22Rv1 (cell line): ENCODE measurements at regions not wholly inside any gene's neighbourhood (a gene's known extent, or its start where the extent isn't known, plus 50 kb on each side); places are given as distances from the start of the nearest gene placed in this dataset.

ENCODE experiments used
- H3K27ac ChIP-seq: fragments of 450-650 bp; 2 replicates; pipeline ENCODE4 v1.5.1; 2017
- ZFX ChIP-seq: fragments of 450-650 bp; IDR thresholded peaks from 2 replicates; pipeline ENCODE4 v1.6.1; 2017; ENCODE audit warnings: antibody characterized with exemption, borderline replicate concordance
- TF ChIP-seq, protein P1 (sequence below): fragments of 450-650 bp; IDR thresholded peaks from 2 replicates; pipeline ENCODE4 v1.5.1; 2017; ENCODE audit warnings: mild to moderate bottlenecking

DNA sequence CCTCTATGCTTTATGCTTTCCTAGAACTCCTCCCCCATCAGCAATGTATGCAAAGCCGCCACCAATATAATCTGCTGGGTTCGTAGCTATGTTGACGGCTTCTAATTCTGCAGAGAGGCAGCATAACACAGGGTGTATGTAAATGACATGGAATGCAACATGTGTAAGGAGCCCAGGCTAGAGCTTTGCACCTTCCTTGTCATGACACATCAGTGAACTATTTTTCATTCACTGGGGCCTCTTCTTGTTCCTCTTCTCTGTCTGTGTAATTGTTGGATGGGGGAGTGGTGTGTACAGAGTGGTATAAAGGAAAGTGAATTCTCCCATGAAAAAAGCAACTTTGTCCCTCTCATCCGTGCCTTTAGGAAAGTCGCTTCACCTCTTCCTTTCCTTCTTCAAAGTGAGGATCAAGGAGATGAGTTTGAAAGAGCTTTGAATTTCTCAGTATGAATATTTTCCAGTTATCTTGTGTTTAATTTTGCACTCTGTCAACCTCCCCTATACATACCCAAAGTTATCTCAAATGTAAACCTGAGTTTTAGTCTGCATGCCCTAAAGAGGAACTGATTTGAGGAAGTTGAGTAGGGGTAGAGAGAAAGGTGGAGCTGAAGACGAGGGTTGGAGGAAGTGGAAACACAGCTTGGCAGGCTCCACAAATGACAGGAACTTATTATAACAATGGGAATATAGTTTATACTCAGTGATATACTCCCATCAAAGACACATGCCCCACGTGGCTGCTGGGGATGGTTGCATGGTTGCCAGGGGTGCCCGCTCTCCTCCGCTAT, 74.9 kb upstream of the ARL4C start:
- TF ChIP-seq, protein P1, sequence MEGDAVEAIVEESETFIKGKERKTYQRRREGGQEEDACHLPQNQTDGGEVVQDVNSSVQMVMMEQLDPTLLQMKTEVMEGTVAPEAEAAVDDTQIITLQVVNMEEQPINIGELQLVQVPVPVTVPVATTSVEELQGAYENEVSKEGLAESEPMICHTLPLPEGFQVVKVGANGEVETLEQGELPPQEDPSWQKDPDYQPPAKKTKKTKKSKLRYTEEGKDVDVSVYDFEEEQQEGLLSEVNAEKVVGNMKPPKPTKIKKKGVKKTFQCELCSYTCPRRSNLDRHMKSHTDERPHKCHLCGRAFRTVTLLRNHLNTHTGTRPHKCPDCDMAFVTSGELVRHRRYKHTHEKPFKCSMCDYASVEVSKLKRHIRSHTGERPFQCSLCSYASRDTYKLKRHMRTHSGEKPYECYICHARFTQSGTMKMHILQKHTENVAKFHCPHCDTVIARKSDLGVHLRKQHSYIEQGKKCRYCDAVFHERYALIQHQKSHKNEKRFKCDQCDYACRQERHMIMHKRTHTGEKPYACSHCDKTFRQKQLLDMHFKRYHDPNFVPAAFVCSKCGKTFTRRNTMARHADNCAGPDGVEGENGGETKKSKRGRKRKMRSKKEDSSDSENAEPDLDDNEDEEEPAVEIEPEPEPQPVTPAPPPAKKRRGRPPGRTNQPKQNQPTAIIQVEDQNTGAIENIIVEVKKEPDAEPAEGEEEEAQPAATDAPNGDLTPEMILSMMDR = no peak
- no peak for TF ChIP-seq ZFX
- no peak overlapping the region for H3K27ac ChIP-seq

DNA sequence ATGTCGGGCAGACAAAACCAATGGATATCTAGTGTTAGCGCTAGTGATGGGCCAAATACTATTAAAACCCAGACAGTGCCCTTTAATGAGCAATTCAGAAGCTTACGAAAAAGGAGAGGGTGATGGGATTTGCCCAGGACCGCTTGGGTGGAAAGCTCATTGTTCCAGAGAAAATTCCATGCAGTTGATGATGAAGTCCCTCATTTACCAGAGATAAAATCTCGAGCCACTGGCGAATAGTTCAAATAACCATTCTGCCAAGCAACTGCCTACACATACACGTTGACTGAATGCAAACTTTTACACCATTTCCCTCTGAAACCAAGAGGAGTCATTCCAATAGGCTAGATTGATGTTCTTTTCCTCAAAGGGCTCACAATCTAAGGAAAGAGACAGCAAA, 73.6 kb upstream of the ARL4C start:
- no peak for TF ChIP-seq ZFX
- TF ChIP-seq, protein P1 = no peak
- no peak overlapping the region for H3K27ac ChIP-seq

DNA sequence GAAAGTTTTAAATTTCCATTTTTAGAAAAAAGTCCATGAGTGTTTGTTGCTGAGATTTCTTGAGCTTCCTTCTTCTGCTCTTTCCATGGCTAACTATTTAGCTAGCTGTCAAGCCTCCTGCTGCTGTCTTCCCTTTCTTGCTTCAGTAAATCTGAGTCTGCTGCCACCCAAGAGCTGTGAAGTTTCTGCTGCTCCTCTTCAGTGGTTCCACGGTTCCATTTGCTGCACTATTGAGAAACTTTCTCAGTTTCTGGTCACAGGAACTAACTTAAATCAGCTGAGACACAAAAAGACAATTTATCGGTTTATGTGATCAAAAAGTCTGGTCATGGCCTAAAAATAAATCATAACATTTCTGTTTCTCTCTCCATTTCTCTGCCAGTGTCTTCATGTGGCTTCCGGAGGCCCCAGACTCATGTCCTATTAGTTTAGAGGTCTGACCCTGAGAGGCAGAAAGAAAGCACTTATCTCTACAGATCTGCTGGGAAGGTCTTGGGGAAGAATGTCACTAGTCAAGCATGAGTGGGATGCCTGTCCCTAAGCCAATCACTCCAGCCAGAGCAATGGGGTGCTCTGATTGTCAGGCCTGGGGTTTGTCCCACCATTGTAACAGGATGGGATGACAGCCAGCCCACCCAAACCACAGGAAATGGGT, 73.0 kb upstream of the ARL4C start:
- TF ChIP-seq ZFX = no peak
- TF ChIP-seq, protein P1 = no peak
- no peak overlapping the region for H3K27ac ChIP-seq

DNA sequence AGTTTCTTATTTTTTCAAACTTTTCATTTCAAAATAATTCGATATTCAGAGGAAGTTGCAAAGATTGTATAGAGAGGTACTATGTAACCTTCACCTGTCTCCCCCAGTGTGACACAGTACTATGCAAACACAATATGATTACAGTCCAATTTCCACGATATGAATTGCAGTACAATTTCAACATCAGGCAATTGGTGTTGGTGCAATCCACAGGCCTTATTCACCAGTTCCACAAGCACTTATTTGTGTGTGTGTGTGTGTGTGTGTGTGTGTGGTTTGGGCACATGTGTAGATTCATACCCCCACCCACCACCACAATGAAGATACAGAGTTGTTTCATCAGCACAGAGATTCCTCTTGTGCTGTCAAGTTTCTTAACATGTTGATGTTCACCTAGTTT, 69.7 kb upstream of the ARL4C start:
- no peak overlapping the region for H3K27ac ChIP-seq
- TF ChIP-seq ZFX = no peak

DNA sequence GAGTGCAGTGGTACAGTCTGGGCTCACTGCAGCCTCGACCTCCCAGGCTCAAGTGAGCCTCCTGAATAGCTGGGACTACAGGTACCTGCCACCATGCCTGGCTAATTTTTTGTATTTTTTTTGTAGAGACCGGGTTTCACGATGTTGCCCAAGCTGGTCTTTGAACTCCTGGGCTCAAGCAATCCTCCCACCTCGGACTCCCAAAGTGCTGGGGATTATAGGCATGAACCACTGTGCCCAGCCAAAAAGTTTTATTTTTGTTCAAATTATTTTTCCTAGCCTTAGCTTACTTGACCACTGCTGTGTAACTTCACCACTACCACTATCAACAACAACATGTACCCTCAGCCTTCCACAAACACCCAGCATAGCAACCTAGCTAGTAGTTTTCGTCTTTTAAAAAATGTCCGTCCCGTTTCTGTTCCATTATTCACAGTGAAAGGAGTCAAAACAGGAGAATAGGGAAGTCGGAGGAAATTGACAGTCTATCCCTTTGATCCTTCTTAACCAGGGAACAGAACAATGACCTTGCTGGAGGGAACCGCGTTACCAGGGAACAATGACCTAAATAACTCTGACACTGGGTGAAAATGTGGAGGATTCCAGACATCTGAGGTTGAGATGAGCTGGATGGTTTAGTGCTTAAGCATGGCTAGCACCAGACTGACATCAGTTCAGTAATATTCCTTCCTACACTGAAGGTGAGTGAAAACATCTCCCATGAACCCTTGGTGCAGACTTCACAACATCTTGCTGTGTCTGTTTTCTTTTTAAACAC, 69.2 kb upstream of the ARL4C start:
- no peak overlapping the region for H3K27ac ChIP-seq
- TF ChIP-seq, protein P1 = no peak
- TF ChIP-seq ZFX = no peak

DNA sequence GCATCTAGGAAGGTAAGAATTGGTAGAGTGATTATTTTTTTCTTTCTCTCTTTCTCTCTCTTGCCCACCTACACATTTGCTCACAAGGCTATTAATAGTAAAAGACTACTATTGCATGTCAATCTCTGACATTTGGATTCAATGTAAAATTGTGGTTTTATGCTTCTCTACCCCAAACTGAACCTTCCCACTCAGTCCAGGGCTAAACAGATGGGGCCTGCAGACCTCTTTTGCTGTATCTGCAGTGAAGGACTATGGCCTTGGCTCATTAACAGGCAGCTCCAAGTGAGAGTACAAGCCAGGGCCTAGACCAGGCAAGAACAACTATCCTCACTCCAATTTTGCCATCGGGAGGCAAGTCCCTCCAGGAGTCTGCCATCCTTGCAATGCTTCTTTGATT, 68.3 kb upstream of the ARL4C start:
- no peak for TF ChIP-seq ZFX
- TF ChIP-seq, protein P1 = no peak
- H3K27ac ChIP-seq = no peak overlapping the region

DNA sequence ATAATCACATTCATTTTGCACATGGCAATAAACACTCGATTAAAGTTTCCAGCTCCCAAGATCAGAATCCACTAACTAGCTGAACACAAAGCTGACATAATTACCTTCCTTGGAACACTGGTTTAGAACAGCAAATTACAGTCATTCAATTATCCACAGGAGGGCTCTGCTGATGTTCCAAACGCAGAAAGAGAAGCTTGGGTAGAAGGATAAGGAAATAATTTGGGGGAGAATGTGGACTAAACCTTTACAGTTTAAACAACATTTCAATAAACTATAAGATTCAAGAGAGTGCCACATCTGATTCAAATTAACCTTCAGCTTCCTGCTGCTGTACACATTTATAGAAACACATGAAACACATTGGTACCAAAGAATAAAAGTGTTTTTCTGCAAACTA, 67.8 kb upstream of the ARL4C start:
- no peak for TF ChIP-seq ZFX
- TF ChIP-seq, protein P1 = no peak
- no peak overlapping the region for H3K27ac ChIP-seq
